ENCODE measurements at regions not wholly inside any gene's neighbourhood (a gene's known extent, or its start where the extent isn't known, plus 50 kb on each side); places are given as distances from the start of the nearest gene placed in this dataset.
"Not testable (repeated sequence)": the region's sequence is repeated elsewhere in the genome, so short reads cannot be mapped to it uniquely, and the experiment has no call there.

- no peak for DNase-seq (ENCODE audit: low read depth, low spot score)
Measured at GRCh38 chr12:46627686-46628085, 198.1 kb downstream of the SLC38A4 start.

- DNase-seq (ENCODE audit: low read depth, low spot score) = not testable (repeated sequence)
Measured at GRCh38 chr12:46619474-46619873, 206.3 kb downstream of the SLC38A4 start.

GRCh38 chr12:46617737-46618136, 208.1 kb downstream of the SLC38A4 start:
- DNase-seq (ENCODE audit: low read depth, low spot score) = not testable (repeated sequence)

GRCh38 chr12:46617167-46617566, 208.6 kb downstream of the SLC38A4 start:
- no peak for DNase-seq (ENCODE audit: low read depth, low spot score)

GRCh38 chr12:46610754-46611153, 215.0 kb downstream of the SLC38A4 start:
- DNase-seq (ENCODE audit: low read depth, low spot score) = no peak

GRCh38 chr12:46609674-46610073, 216.1 kb downstream of the SLC38A4 start:
- no peak for DNase-seq (ENCODE audit: low read depth, low spot score)

GRCh38 chr12:46609273-46609623, 216.5 kb downstream of the SLC38A4 start:
- no peak for DNase-seq (ENCODE audit: low read depth, low spot score)

GRCh38 chr12:46608431-46609272, 217.1 kb downstream of the SLC38A4 start:
- no peak for DNase-seq (ENCODE audit: low read depth, low spot score)

- DNase-seq (ENCODE audit: low read depth, low spot score) = no peak
Measured at GRCh38 chr12:46604684-46605083, 221.1 kb downstream of the SLC38A4 start.

- DNase-seq (ENCODE audit: low read depth, low spot score) = no peak
Measured at GRCh38 chr12:46603776-46604456, 221.9 kb downstream of the SLC38A4 start.

- no peak for DNase-seq (ENCODE audit: low read depth, low spot score)
Measured at GRCh38 chr12:46602474-46602873, 223.3 kb downstream of the SLC38A4 start.

GRCh38 chr12:46590991-46591703, 218.6 kb upstream of the SLC38A2 start:
- no peak for DNase-seq (ENCODE audit: low read depth, low spot score)

- DNase-seq (ENCODE audit: low read depth, low spot score) = peak; percentile 62
Measured at GRCh38 chr12:46585854-46586621, 213.5 kb upstream of the SLC38A2 start.

- DNase-seq (ENCODE audit: low read depth, low spot score) = not testable (repeated sequence)
Measured at GRCh38 chr12:46584098-46584497, 211.5 kb upstream of the SLC38A2 start.

- not testable (repeated sequence) for DNase-seq (ENCODE audit: low read depth, low spot score)
Measured at GRCh38 chr12:46581990-46582389, 209.4 kb upstream of the SLC38A2 start.

GRCh38 chr12:46580445-46580844, 207.9 kb upstream of the SLC38A2 start:
- DNase-seq (ENCODE audit: low read depth, low spot score) = no peak

- DNase-seq (ENCODE audit: low read depth, low spot score) = no peak
Measured at GRCh38 chr12:46579474-46579873, 206.9 kb upstream of the SLC38A2 start.

GRCh38 chr12:46578190-46578982, 205.8 kb upstream of the SLC38A2 start:
- no peak for DNase-seq (ENCODE audit: low read depth, low spot score)

GRCh38 chr12:46577063-46577776, 204.6 kb upstream of the SLC38A2 start:
- DNase-seq (ENCODE audit: low read depth, low spot score) = no peak

GRCh38 chr12:46574847-46575246, 202.3 kb upstream of the SLC38A2 start:
- no peak for DNase-seq (ENCODE audit: low read depth, low spot score)

All from smooth muscle cell of the brain vasculature (primary cell).